HG03575 (cell line): ENCODE measurements at regions not wholly inside any gene's neighbourhood (a gene's known extent, or its start where the extent isn't known, plus 50 kb on each side); places are given as distances from the start of the nearest gene placed in this dataset.
"Not testable (repeated sequence)": the region's sequence is repeated elsewhere in the genome, so short reads cannot be mapped to it uniquely, and the experiment has no call there.

Source experiments
- ATAC-seq: cut with Tn5 transposase; IDR thresholded peaks from one replicate; pipeline ENCODE4 v1.9.1; 2021; ENCODE audit not compliant: unreplicated experiment, insufficient number of reproducible peaks, low FRiP score; ENCODE audit errors: extremely low read depth

- ATAC-seq = no peak
Observed at GRCh38 chr13:81207231-81207630, 866.3 kb upstream of the SPRY2 start.

DNA sequence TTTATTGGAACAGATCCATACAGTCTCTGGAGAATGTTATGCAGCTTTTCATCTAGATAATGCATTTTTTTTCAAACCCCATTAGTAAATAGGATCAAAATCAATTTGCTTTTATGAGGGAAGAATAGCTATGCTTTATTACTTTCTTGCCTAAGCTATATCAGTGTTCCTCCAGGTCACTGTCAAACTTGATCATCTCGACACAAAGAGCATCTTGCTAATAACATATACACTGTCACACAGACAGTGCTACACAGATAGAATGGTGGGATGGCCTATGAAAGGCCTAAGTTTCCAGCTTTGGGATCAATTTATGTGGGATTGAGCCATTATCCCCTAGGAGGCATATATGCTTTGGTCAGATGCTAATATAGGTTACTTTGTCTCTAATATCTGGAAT lies 862.9 kb upstream of the SPRY2 start:
- no peak for ATAC-seq

DNA sequence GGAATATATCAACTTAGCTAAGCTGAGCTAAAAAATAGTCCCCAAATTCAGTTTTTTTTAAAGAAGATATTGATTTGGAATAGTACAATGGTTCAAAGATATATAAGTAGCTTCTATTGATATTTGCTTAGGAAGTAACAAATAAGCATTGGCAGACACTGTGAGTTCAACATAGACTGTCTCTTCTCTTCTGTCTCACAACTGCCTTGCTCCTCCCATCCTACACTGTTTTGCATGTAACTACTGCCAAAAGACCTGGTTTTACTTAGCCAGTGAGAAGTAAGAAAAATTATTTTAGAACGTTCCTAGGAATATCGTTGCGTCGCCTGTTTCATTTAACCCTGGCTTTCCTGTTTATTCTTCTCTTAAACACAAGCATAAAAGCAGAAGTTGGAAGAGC lies 859.0 kb upstream of the SPRY2 start:
- no peak for ATAC-seq

- ATAC-seq = no peak
Observed at GRCh38 chr13:81197966-81198365, 857.0 kb upstream of the SPRY2 start.

DNA sequence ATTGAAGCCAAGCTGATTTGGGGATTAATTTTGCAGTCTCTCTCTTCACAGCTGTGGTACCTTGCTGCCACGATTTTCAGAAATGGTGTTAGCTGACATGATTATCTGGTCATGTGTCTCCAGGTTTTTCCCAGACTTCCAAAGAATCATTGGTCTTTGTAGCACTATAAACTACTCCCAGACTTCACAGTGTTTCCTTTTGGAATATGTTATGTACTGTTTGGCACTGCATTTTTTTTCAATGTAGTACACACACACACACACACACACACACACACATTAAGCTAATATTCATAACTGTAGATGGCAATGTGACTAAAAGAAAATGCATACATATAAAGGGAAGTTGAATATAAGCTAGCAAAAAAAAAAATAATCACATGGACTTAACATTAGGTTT lies 856.6 kb upstream of the SPRY2 start:
- ATAC-seq = no peak

DNA sequence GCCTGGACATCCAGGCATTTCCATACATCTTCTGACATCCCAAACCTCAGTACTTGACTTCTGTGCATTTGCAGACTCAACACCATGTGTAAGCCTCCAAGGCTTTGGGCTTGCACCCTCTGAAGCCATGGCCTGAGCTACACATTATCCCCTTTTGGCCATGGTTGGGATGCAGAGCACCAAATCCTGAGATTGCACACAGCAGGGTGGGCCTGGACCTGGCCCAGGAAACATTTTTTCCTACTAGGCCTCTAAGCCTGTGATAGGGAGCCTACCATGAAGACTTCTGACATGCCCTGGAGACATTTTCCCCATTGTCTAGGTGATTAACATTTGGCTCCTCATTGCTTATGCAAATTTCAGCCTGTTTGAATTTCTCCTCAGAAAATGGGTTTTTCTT lies 853.4 kb upstream of the SPRY2 start:
- no peak for ATAC-seq

DNA sequence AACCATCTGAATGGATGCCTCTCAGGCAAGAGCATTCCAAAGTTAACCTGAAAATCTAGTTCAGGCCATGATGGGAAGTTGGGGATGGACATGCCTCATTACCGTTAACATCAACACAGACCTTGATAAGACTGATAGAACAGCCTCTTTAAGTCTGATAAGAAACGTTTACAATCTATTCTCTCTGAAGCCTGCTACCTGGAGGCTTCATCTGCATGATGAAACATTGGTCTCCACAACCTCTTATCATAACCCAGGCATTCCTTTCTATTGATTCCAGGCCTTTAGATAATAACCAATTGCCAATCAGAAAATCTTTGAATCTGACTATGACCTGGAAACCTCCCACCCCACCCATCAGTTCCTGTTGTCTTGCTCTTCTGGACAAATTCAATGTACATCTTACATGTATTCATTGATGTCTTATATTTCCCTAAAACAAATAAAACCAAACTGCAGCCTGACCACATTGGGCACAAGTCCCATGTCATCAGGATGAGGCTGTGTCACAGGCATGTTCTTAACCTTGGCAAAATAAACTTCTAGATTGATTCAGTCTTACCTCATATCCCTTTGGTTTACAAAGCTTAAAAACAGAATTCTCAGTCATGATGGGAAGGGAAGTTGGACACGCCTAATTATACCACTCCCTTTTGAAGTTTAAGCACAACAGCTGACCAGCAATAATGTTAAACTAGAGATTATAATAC lies 843.8 kb upstream of the SPRY2 start:
- ATAC-seq = no peak

DNA sequence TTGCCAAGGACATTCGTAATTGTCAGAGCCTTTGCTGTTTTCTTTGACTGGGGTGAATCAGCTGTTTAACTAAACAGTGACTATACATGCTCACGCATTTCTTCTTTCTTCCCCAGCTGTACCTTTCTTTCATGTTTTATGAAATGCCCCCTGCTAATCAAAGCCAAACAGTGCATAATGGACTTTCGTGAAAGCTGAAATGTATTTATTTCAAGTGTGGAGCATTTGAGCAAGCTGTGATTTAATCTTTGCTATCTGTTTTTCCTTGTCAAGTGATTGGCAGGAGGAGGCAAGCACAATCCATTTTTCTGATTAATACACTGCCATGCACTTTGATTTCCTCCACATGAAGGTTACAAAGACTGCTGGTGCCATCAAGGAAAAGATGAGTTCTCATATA lies 831.7 kb upstream of the SPRY2 start:
- ATAC-seq = no peak

GRCh38 chr13:81171065-81171647 lies 830.2 kb upstream of the SPRY2 start:
- ATAC-seq = no peak

DNA sequence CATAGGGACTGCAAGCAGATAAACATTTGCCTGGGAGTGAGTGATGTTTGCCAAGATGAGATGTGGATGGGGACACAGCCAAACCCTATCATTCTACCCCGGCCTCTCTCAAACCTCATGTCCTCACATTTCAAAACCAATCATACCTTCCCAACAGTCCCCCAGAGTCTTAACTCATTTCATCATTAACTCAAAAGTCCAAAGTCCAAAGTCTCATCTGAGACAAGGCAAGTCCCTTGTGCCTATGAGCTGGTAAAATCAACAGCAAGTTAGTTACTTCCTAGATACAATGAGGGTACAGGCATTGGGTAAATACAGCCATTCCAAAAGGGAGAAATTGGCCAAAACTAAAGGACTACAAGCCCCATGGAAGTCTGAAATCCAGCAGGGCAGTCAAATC lies 822.9 kb upstream of the SPRY2 start:
- ATAC-seq = not testable (repeated sequence)

GRCh38 chr13:81153478-81153877 lies 812.6 kb upstream of the SPRY2 start:
- ATAC-seq = no peak

GRCh38 chr13:81148822-81149221 lies 807.9 kb upstream of the SPRY2 start:
- ATAC-seq = no peak

- ATAC-seq = not testable (repeated sequence)
Observed at GRCh38 chr13:81146576-81146975, 805.6 kb upstream of the SPRY2 start.

DNA sequence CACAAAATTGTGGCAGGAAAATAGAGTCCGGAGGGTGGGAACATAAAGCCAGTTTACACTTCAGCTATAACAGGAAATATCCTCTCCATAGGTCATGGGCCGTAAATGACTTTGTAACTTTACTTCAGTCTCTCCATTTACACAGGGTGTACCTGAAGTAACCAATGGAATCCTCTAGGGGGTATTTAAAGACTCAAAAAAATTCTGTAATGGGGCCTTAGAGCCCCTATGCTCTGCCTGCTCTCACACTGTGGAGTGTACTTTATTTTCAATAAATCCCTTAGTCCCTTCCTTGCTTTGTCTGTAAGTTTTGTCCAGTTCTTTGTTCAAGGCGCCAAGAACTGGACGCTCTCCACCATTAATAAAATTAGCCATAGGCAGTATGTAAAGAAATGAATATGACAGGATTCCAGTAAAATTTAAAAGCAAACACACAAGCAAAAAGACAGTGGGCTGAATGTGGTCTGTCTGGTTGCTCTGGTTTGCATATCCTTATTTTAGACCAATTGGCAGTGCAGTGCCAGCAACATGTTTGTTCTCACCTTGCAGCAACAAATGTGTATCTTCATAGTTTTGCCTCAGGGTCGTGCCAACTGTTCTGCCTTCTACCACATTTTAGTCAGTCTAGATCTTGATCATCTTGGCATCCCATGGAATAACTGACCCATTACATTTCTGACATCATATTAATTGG lies 801.5 kb upstream of the SPRY2 start:
- no peak for ATAC-seq

DNA sequence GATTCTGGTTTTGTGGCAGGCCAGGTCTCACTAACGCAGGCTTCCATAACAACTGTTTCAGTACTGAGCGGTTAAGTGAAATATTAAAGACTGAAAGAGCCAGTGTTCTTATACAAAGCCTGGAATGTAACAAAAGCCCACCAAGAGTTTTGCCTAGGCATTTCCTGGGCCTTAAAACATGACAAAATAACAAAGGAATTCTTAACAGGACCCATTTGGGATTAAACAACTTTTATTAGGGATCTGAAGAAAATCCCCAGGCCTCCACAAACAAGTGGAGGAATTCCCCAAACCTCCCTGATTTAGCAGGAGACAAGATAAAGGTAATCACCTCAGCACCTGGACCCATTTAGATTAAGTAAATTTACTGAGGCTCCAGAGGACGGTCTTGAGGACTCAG lies 799.7 kb upstream of the SPRY2 start:
- no peak for ATAC-seq

DNA sequence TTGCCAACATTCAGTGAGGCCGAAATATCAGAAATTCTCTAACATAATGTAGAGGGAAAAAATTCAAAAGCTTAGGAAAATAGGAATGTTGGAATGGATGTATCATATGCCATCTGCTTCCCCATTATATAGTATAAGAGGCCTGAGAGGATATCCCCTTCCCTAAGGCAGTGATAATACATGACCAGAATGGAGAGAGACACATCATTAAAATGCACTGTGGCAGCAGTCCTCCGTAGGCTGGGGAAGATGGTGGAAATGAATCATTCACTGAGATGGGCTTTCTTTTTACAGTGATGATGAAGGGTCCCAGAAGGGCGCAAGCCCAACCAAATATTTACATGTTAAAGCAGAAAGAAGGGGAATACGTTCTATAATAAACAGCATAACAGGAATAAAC lies 799.1 kb upstream of the SPRY2 start:
- no peak for ATAC-seq

DNA sequence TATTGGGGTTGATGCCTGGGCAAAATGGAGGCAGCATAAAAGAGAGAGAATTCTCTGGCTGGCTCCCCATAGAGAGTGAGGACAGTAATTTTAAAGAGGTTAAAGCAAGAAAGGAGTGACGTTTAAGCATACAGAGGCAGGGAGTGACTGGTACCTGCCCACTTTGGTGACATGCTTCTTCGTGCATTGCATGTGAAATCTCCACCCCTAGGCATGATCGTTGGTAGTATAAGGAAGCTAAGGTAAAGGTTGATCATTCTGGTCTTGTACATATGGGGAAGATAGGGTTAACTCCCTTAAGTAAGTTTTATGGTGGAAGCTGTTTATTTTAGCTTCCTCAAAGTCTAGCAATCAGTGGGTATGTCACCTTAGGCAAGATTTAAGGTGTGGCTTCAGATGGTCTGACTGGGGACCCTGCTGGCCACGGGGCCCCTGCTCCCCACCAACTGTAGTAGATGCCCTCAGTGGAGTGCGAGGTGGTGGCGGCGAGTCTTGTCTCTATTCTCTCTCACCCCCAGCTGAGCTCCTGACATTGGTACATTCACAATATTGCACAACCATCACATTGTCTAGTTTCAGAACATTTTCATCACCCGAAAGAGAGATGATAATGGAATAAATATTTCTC lies 797.5 kb upstream of the SPRY2 start:
- no peak for ATAC-seq

DNA sequence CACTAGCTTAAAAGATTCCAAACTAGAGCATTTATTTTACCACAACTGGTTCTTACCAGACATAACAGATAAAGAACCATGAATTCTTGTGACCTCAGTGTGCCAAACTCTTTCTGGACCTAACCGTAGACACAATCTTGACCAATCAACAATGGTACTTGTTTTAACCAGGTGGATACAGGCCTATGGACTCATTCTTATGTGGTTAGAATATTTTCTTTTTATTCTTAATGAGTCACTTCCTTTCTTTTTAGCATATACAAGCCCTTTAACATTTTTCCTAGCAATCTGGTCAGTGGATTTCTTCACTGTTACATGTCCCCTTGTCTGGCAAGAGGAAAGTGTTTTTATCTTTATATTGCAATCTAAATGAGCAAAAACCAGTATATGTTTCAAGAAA lies 792.1 kb upstream of the SPRY2 start:
- no peak for ATAC-seq

- ATAC-seq = no peak
Observed at GRCh38 chr13:81117416-81117815, 776.5 kb upstream of the SPRY2 start.
